Karpas-422 (cell line): ENCODE measurements at regions not wholly inside any gene's neighbourhood (a gene's known extent, or its start where the extent isn't known, plus 50 kb on each side); places are given as distances from the start of the nearest gene placed in this dataset.

ENCODE experiments used
- DNase-seq: peaks from one replicate; pipeline ENCODE4 v3.0.0-alpha.2; 2015
- H2AFZ ChIP-seq: fragments of 200-600 bp; sonication (generic); 2 replicates; pipeline ENCODE4 v1.6.1; 2014; ENCODE audit warnings: antibody characterized with exemption, low read length, mixed read lengths
- H3K27ac ChIP-seq: fragments of 200-600 bp; sonication (generic); 2 replicates; pipeline ENCODE4 v1.5.1; 2014; ENCODE audit warnings: mild to moderate bottlenecking, low read length, moderate library complexity
- H3K27me3 ChIP-seq: fragments of 200-600 bp; sonication (generic); 2 replicates; pipeline ENCODE4 v1.6.1; 2014; ENCODE audit warnings: low read length, mixed read lengths
- H3K36me3 ChIP-seq: fragments of 200-600 bp; sonication (generic); 2 replicates; pipeline ENCODE4 v1.6.1; 2014; ENCODE audit warnings: low read length, mixed read lengths; ENCODE audit not compliant: insufficient read depth
- H3K4me1 ChIP-seq: fragments of 200-600 bp; sonication (generic); 2 replicates; pipeline ENCODE4 v1.6.1; 2014; ENCODE audit warnings: mild to moderate bottlenecking, low read length, mixed read lengths
- H3K4me2 ChIP-seq: fragments of 200-600 bp; sonication (generic); 2 replicates; pipeline ENCODE4 v1.6.1; 2014; ENCODE audit warnings: low read length, low read depth, mild to moderate bottlenecking; ENCODE audit not compliant: poor library complexity, severe bottlenecking
- H3K4me3 ChIP-seq: fragments of 200-600 bp; sonication (generic); 2 replicates; pipeline ENCODE4 v1.5.1; 2014; ENCODE audit warnings: mild to moderate bottlenecking, antibody characterized with exemption, low read length, mixed read lengths
- H3K79me2 ChIP-seq: fragments of 200-600 bp; sonication (generic); 2 replicates; pipeline ENCODE4 v1.6.1; 2014; ENCODE audit warnings: mild to moderate bottlenecking, low read length, mixed read lengths
- H3K9ac ChIP-seq: fragments of 200-600 bp; sonication (generic); 2 replicates; pipeline ENCODE4 v1.6.0; 2014; ENCODE audit warnings: low read length
- H3K9me2 ChIP-seq: fragments of 200-600 bp; sonication (generic), shearing (Covaris generic); replicated peaks from 2 replicates; pipeline ENCODE4 v1.6.0; 2014; ENCODE audit warnings: mild to moderate bottlenecking, low read length, moderate library complexity; ENCODE audit not compliant: insufficient read depth
- H3K9me3 ChIP-seq: fragments of 300-700, 200-600 bp; sonication (generic); 2 replicates; pipeline ENCODE4 v1.6.1; 2014; ENCODE audit warnings: low read length, mixed read lengths
- H4K20me1 ChIP-seq: fragments of 200-600 bp; sonication (generic); 2 replicates; pipeline ENCODE4 v1.6.1; 2014; ENCODE audit warnings: mild to moderate bottlenecking, antibody characterized with exemption, low read length, low read depth; ENCODE audit not compliant: insufficient read depth

DNA sequence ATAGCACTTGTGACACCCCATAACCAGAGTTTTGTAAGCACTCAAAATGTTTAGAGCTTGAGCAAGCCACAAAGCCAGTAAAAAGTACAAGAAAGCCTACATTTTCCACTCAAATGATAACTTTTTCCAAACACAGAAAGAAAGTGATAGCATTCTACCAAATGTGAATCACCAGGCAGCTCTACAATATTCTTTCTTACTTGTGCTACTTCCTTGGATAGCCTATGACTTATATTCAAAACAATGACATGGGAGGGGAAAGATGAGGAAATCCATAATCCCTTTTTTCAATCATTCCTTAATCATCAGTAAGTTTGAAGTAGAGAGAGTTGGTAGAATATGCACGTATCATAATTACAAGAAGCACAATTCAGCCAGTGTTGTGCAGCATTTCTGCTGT, 650.8 kb upstream of the PCDH9 start:
- Histone ChIP-seq H3K36me3 (no peaks in the 10 kb centered on the region), H3K27me3 (no peaks in the 10 kb centered on the region), H3K4me1 (no peaks in the 10 kb centered on the region), H3K79me2 (no peaks in the 10 kb centered on the region), H3K9ac (no peak overlapping the region), H4K20me1 (no peaks in the 10 kb centered on the region), H3K9me2 (no peaks in the 10 kb centered on the region), H3K4me3 (no peak overlapping the region), H3K4me2 (no peak overlapping the region), H2AFZ (peak overlapping the region; percentile 15; the same call in 1 of the 2 replicates), H3K9me3 (no peaks in the 10 kb centered on the region), H3K27ac (no peak overlapping the region)
- DNase-seq, result no peak

DNA sequence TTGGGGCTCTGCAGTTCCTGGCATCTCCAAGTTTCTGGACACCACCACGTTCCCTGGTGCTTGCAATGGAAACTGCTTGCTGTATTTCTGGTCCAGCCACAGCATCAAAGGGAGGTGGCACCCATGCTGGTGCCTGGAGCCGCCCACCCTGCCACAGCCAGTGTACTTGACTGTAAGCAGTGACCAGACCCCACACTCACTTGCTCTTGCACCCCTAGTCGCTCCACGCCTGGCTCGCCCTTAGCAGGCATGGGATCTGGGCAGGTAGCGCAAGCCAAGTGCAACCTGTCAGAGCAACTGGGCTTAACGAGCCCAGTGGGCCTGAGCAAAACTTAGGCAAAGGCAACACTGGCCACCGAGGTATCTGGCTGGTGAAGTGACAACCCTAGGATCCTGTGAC, 648.2 kb upstream of the PCDH9 start:
- Histone ChIP-seq H3K9me3 (no peaks in the 10 kb centered on the region), H3K27ac (no peak overlapping the region), H3K36me3 (no peaks in the 10 kb centered on the region), H3K9ac (no peak overlapping the region), H2AFZ (peak overlapping the region; percentile 63; the same call in 1 of the 2 replicates), H3K4me2 (no peak overlapping the region), H3K4me1 (no peaks in the 10 kb centered on the region), H3K9me2 (no peaks in the 10 kb centered on the region), H3K27me3 (no peaks in the 10 kb centered on the region), H4K20me1 (no peaks in the 10 kb centered on the region), H3K4me3 (no peak overlapping the region), H3K79me2 (no peaks in the 10 kb centered on the region)
- no peak for DNase-seq

DNA sequence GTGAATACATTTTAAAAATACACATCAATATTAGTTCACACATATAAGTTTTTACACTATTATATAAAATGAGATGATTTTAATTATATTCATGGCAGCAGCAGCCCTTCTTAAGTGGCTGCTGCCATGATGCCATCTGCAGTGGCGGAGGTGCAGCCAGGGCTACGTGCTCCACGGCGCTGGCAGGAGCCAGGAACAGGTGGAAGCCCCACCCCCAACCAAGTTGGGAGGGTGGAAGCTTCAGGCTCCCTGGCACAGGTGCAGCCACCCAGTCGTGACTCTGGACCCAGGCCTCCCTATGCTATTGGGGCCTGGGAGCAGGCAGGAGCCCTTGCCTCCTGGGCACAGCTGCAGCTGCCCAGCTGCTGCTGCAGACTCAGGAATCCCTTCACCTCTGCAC, 646.9 kb upstream of the PCDH9 start:
- Histone ChIP-seq H3K9ac (no peak overlapping the region), H4K20me1 (no peaks in the 10 kb centered on the region), H3K27ac (no peak overlapping the region), H2AFZ (peak overlapping the region; percentile 63; the same call in 1 of the 2 replicates), H3K4me3 (no peak overlapping the region), H3K36me3 (no peaks in the 10 kb centered on the region), H3K9me2 (no peaks in the 10 kb centered on the region), H3K27me3 (no peaks in the 10 kb centered on the region), H3K9me3 (no peaks in the 10 kb centered on the region), H3K4me1 (no peaks in the 10 kb centered on the region), H3K4me2 (no peak overlapping the region), H3K79me2 (no peaks in the 10 kb centered on the region)
- no peak for DNase-seq

DNA sequence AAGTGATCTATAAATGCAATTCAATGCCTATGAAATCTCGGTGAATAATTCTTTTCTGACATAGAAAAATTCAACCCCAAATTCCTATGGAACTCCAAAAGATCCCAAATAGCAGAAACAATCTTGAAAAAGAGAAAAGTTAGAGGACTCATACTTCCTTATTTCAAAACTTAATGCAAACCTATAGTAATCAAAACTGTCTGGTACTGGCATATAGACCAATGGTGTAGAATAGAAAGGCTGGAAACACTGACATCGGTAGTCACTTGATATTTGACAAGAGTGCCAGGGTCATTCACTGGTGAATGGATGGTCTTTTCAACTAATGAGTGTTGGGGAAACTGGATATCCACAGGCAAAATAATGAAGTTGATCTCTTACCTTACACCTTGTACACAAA, 637.1 kb upstream of the PCDH9 start:
- H4K20me1 ChIP-seq, result no peaks in the 10 kb centered on the region
- peaks cover 25% of the 10 kb centered on the region for H3K9me3 ChIP-seq
- no peak overlapping the region for H3K9ac ChIP-seq
- H3K36me3 ChIP-seq, result peaks cover 4% of the 10 kb centered on the region; the same call in 1 of the 2 replicates
- DNase-seq, result no peak
- no peak overlapping the region for H3K4me2 ChIP-seq
- no peaks in the 10 kb centered on the region for H3K27me3 ChIP-seq
- no peaks in the 10 kb centered on the region for H3K4me1 ChIP-seq
- no peaks in the 10 kb centered on the region for H3K79me2 ChIP-seq
- H3K9me2 ChIP-seq, result no peaks in the 10 kb centered on the region
- H3K27ac ChIP-seq, result no peak overlapping the region
- H3K4me3 ChIP-seq, result peak overlapping the region; percentile 10; the same call in 1 of the 2 replicates
- no peak overlapping the region for H2AFZ ChIP-seq

DNA sequence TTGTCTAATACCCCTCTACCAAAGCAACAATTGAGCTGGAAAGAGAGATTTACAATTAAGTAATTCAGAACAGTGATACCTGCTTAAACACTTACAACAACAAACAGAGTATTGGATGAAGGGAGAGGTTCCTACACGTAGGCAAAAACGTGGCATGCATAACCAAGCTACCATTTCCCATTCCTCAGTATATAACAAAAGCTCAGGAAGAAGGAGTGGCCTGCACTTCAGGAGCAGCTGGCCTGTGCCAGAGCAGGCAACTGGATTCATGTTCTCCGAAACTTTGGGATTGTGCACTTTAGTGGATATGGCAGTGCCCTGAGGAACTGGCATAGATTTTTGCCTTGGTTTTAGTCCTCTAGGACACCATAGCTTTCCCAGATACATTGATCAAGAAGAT, 630.2 kb upstream of the PCDH9 start:
- H3K4me3 ChIP-seq, result no peak overlapping the region
- H3K9ac ChIP-seq, result no peak overlapping the region

DNA sequence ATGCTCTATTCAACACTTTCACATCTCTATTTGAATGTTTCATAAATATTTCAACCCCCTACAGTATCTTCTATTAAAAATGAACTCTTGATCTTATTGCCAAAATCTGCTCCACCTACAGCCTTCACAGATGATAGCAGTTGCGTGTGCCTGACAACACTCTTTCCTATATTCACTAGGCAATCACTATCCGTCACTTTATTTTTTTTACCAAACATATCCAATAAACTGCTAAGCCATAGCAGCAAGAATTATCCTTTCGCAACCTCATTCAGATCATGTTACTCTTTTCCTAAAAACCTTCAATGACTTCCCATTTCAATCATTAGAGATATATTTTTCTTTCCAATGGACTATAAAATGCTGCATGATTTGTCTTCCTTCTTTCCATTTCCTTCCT, 629.8 kb upstream of the PCDH9 start:
- H3K4me1 ChIP-seq, result no peaks in the 10 kb centered on the region
- H3K36me3 ChIP-seq, result peaks cover 4% of the 10 kb centered on the region; the same call in 1 of the 2 replicates
- H2AFZ ChIP-seq, result 0 out of 2 replicates have a peak overlapping the region, but pooled peaks have one; percentile 61
- H4K20me1 ChIP-seq, result no peaks in the 10 kb centered on the region
- no peaks in the 10 kb centered on the region for H3K27me3 ChIP-seq
- no peak overlapping the region for H3K9ac ChIP-seq
- no peak overlapping the region for H3K4me2 ChIP-seq
- no peak overlapping the region for H3K27ac ChIP-seq
- DNase-seq, result no peak
- no peaks in the 10 kb centered on the region for H3K79me2 ChIP-seq
- H3K9me3 ChIP-seq, result 0 out of 2 replicates have a peak, but pooled peaks cover 4% of the 10 kb centered on the region
- H3K4me3 ChIP-seq, result no peak overlapping the region
- H3K9me2 ChIP-seq, result no peaks in the 10 kb centered on the region

More for the DNA sequence above, 630.2 kb upstream of the PCDH9 start:
- peaks cover 4% of the 10 kb centered on the region; the same call in 1 of the 2 replicates for H3K36me3 ChIP-seq
- 0 out of 2 replicates have a peak overlapping the region, but pooled peaks have one; percentile 61 for H2AFZ ChIP-seq
- H3K27ac ChIP-seq, result no peak overlapping the region
- H3K79me2 ChIP-seq, result no peaks in the 10 kb centered on the region
- H3K9me3 ChIP-seq, result 0 out of 2 replicates have a peak, but pooled peaks cover 4% of the 10 kb centered on the region
- no peak for DNase-seq
- no peaks in the 10 kb centered on the region for H3K27me3 ChIP-seq
- H4K20me1 ChIP-seq, result no peaks in the 10 kb centered on the region
- H3K9me2 ChIP-seq, result no peaks in the 10 kb centered on the region
- no peaks in the 10 kb centered on the region for H3K4me1 ChIP-seq
- H3K4me2 ChIP-seq, result no peak overlapping the region

DNA sequence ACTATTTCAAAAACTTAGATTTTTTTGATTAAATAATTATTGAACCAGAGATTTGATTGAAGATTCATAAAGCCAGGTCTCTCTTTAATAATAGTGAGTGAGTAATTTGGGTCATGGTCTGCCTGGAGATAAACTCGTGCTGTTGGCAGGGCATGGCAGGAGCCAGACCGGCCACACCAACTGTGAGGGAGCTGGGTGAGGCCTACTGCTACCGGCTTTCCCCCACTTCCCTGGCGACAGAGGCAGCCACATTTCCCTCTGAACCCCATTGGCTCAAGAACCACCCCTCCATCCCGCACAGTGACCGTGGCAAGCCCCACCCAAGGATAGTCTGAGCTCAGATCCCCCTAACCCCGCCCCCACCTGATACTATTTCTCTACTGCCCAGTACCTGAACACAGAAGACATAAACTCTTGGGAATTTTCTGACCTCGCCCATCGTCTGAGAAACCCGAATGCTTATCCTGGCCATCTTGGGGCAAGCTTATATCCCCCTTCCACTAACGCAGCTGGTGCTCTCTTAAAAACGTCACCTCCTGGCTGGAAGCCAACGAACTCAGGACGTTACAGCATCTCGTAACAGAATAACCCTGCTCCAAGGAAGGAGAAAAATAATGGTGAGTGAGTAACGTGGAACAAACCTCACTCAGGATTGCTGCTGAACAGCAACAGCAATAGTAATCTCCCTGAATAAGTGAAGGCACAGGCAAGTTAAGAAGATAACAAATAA, 627.6 kb upstream of the PCDH9 start:
- H3K4me2 ChIP-seq, result no peak overlapping the region
- no peaks in the 10 kb centered on the region for H3K79me2 ChIP-seq
- no peaks in the 10 kb centered on the region for H4K20me1 ChIP-seq
- no peak overlapping the region for H3K4me3 ChIP-seq
- no peaks in the 10 kb centered on the region for H3K4me1 ChIP-seq
- H3K36me3 ChIP-seq, result peaks cover 2% of the 10 kb centered on the region; the same call in 1 of the 2 replicates
- no peak overlapping the region for H3K9ac ChIP-seq
- H3K27me3 ChIP-seq, result no peaks in the 10 kb centered on the region
- H3K27ac ChIP-seq, result no peak overlapping the region
- H3K9me2 ChIP-seq, result no peaks in the 10 kb centered on the region
- DNase-seq, result no peak
- H3K9me3 ChIP-seq, result 0 out of 2 replicates have a peak, but pooled peaks cover 2% of the 10 kb centered on the region
- H2AFZ ChIP-seq, result peak overlapping the region; percentile 79; the same call in 1 of the 2 replicates

DNA sequence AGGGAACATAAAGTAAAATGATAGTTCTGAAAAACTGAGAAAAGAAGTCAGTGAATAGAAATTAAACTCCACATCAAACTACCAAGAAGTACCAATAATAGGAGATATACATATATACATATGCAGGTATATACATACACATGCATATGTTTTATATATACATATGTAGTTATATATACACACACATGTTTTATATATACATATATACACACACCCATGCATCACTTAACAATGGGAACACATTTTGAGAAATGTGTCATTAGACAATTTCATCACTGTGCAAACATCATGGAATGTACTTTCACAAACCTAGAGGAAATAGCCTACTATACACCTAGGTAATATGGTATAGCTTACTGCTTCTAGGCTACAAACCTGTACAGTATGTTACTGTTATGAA, 626.8 kb upstream of the PCDH9 start:
- no peak overlapping the region for H2AFZ ChIP-seq
- no peaks in the 10 kb centered on the region for H3K9me3 ChIP-seq
- H3K4me2 ChIP-seq, result no peak overlapping the region
- H3K27ac ChIP-seq, result no peak overlapping the region
- H3K27me3 ChIP-seq, result no peaks in the 10 kb centered on the region
- no peaks in the 10 kb centered on the region for H4K20me1 ChIP-seq
- H3K9ac ChIP-seq, result no peak overlapping the region
- H3K4me1 ChIP-seq, result no peaks in the 10 kb centered on the region
- no peaks in the 10 kb centered on the region for H3K36me3 ChIP-seq
- no peak overlapping the region for H3K4me3 ChIP-seq
- no peak for DNase-seq
- H3K9me2 ChIP-seq, result no peaks in the 10 kb centered on the region
- H3K79me2 ChIP-seq, result no peaks in the 10 kb centered on the region
